GM13976 (cell line): ENCODE measurements at regions not wholly inside any gene's neighbourhood (a gene's known extent, or its start where the extent isn't known, plus 50 kb on each side); places are given as distances from the start of the nearest gene placed in this dataset.

Experiments
- DNase-seq: peaks from one replicate; pipeline ENCODE4 v3.0.0; 2012; ENCODE audit warnings: low spot score
- CTCF ChIP-seq: IDR thresholded peaks from 2 replicates; pipeline ENCODE4 v1.5.1; 2012; ENCODE audit warnings: borderline replicate concordance, mild to moderate bottlenecking; ENCODE audit not compliant: insufficient read depth; ENCODE audit errors: extremely low read depth, missing control alignments, control extremely low read depth
- in situ Hi-C: fragments of 300-500 bp; cut with MboI; formaldehyde crosslinking; loops from one replicate; pipeline ENCODE4 v1.12.0; 2022; ENCODE audit warnings: low sequenced_read_pairs, mixed read lengths, inconsistent platforms; ENCODE audit not compliant: unreplicated experiment

- no peak for TF ChIP-seq CTCF
- DNase-seq, result no peak
- in situ Hi-C loops, result loop anchor here (25.0 kb wide), 1 partner anchor 1019 kb away; no protein-coding TSS in a partner anchor
These were observed 52.9 kb upstream of the SLC28A3 start for GRCh38 chr9:84393266-84393950.

GRCh38 chr9:84394036-84394435 lies 53.5 kb upstream of the SLC28A3 start:
- no peak for TF ChIP-seq CTCF
- in situ Hi-C loops, result loop anchor here (25.0 kb wide), 1 partner anchor 1018 kb away; no protein-coding TSS in a partner anchor
- DNase-seq, result no peak

GRCh38 chr9:84397151-84397728 lies 56.7 kb upstream of the SLC28A3 start:
- DNase-seq, result peak; percentile 80
- peak; percentile 94 for TF ChIP-seq CTCF
- in situ Hi-C loops, result loop anchor here (25.0 kb wide), 1 partner anchor 1015 kb away; no protein-coding TSS in a partner anchor

- in situ Hi-C loops, result loop anchor here (25.0 kb wide), 1 partner anchor 1014 kb away; no protein-coding TSS in a partner anchor
- no peak for TF ChIP-seq CTCF
- no peak for DNase-seq
These were observed 57.3 kb upstream of the SLC28A3 start for GRCh38 chr9:84397822-84398221.

- DNase-seq, result no peak
- TF ChIP-seq CTCF, result no peak
- in situ Hi-C loops, result loop anchor here (25.0 kb wide), 3 partner anchors 385 to 735 kb away; no protein-coding TSS in a partner anchor
These were observed 62.0 kb upstream of the SLC28A3 start for GRCh38 chr9:84402517-84402916.

- TF ChIP-seq CTCF, result no peak
- no peak for DNase-seq
- in situ Hi-C loops, result loop anchor here (25.0 kb wide), 3 partner anchors 384 to 734 kb away; no protein-coding TSS in a partner anchor
These were observed 62.7 kb upstream of the SLC28A3 start for GRCh38 chr9:84403288-84403687.
